AG08395 (cell line): ENCODE measurements at regions not wholly inside any gene's neighbourhood (a gene's known extent, or its start where the extent isn't known, plus 50 kb on each side); places are given as distances from the start of the nearest gene placed in this dataset.
"Not testable (repeated sequence)": the region's sequence is repeated elsewhere in the genome, so short reads cannot be mapped to it uniquely, and the experiment has no call there.

Source experiments
- DNase-seq: peaks from one replicate; pipeline ENCODE4 v3.0.0; 2012; ENCODE audit warnings: mixed read lengths, low spot score

- DNase-seq, result no peak
Observed at GRCh38 chr9:78383130-78383529, 86.2 kb downstream of the PSAT1 start.

- no peak for DNase-seq
Observed at GRCh38 chr9:78386348-78386747, 89.4 kb downstream of the PSAT1 start.

GRCh38 chr9:78386773-78387172 is 89.8 kb downstream of the PSAT1 start:
- DNase-seq, result no peak

- DNase-seq, result no peak
Observed at GRCh38 chr9:78393340-78393739, 96.4 kb downstream of the PSAT1 start.

DNA sequence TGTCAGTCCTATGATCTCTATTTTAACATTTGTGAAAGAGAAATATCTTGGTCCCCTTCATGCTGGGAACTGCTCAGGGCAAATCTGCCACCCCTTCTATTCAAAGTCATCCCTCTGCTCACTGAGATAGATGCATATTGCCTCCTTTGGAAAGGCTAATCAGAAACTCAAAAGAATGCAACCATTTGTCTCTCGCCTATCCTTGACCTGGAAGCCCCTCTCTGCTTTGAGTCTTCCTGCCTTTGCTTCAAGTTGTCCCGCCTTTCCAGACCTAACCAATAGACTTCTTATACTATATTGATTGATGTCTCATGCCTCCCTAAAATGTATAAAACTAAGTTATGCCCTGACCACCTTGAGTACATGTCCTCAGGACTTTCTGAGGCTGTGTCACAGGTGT is 97.0 kb downstream of the PSAT1 start:
- no peak for DNase-seq

GRCh38 chr9:78396087-78396486 is 99.2 kb downstream of the PSAT1 start:
- no peak for DNase-seq

GRCh38 chr9:78397045-78397444 is 100.1 kb downstream of the PSAT1 start:
- DNase-seq, result no peak

DNA sequence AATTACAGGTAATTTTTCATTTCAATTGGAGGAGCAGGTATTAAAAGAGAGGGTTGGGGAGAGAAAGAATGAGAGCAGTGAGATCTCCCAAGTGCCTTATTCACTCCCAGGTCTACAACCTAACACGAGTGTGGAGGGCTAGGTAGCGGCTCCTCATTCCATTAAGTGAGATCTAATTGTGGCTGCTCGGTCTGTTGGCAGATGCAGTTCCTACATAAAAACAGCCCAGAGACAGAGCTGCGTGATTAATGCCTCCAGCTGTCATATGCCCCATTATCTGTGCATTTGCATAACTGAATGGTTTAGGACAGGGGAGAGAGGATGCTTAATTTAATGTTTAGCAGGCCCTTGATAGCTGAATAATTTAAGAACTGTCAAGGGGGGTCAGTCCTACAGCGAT is 100.5 kb downstream of the PSAT1 start:
- no peak for DNase-seq

GRCh38 chr9:78399153-78399552 is 102.2 kb downstream of the PSAT1 start:
- no peak for DNase-seq

DNA sequence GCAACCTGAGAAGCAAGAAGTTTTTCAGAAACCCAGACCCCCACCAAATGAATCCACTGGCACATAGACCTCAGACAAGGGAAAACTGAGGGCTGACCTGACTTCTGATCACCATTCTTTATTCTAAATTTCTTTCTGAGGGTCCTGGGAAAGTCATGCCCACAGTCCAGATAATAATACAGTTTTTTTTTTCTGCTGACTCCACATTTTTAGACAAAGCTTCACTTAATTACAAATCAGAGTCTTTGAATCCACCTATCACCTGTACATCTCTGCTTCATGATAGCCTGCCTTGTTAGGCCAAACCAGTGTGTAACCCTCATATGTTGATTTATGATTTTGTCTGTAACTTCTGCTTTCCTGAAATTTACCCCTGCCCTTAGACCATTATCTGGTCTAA is 103.6 kb downstream of the PSAT1 start:
- DNase-seq, result no peak

GRCh38 chr9:78405461-78405860 is 108.5 kb downstream of the PSAT1 start:
- DNase-seq, result no peak

DNA sequence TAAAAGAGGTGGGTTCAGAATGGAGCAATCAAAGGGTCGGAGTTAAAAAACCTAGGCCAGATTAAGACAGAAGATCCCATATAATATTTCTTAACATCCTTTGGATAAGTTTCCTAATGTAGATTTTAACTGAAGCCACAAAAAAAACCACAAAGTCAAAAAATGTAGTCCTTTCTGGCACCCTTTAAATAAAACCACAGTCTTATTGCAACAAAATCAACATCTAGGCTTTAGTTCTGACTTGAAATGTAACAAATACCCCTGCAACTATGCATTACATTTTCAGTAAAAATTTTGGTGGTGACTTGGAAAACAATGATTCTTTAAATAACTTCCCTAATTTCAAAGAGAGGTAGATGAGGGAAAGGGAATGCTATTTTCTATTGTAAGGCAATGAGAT is 109.2 kb downstream of the PSAT1 start:
- DNase-seq, result no peak

- no peak for DNase-seq
Observed at GRCh38 chr9:78406933-78407332, 110.0 kb downstream of the PSAT1 start.

GRCh38 chr9:78407636-78408312 is 110.8 kb downstream of the PSAT1 start:
- DNase-seq, result no peak

DNA sequence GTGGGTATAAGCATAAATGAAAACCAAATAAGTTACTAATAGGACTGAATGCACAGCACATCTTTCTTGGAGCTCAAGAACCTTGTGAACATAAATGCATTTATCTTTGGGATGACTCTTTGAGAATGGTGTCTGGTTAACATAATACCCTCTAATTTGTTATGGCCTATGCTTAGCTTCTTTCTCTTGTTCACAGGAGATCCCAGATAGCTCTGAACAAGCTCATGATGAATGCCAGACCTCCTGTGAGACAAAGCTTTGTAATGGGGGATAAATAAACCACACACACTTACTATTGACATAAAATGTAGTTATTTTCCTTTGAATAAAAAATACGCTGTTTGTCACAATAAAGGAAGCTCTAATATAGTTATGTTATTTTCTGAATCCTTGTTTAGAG is 111.5 kb downstream of the PSAT1 start:
- no peak for DNase-seq

GRCh38 chr9:78409928-78410510 is 113.1 kb downstream of the PSAT1 start:
- not testable (repeated sequence) for DNase-seq

- DNase-seq, result no peak
Observed at GRCh38 chr9:78422309-78422708, 125.4 kb downstream of the PSAT1 start.

DNA sequence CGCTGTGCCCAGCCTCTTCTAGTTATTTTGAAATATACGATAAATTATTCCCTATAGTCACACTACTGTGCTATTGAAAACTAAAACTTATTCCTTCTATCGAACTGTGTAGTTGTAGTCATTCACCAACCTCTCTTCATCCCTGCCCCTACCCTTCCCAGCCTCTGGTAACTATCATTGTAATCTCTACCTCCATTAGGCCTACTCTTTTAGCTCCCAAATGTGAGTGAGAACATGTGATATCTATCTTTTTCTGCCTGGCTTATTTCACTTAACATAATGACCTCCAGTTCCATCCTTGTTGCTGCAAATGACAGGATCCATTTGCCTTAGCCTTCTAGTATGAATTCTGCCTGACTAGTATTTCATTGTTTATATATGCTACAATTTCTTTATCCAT is 127.4 kb downstream of the PSAT1 start:
- no peak for DNase-seq

GRCh38 chr9:78428640-78429039 is 131.7 kb downstream of the PSAT1 start:
- no peak for DNase-seq

DNA sequence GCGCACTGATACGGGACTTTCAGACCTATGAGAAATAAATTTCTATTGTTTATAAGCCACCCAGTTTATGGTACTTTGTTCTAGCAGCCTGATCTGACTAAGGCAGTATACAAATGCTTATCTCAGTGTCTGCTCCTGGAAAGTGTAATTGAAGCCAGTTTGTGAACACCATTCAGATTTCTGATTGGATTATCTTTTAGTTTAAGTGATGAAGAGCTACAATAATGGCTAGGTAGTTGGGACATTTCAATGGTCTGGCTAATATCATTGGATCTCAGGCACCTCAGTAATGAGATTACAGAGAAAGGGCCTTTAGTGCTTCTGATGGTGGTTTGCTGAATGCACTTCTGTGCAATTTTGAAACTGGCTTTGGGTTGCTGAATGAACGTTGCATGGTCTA is 133.5 kb downstream of the PSAT1 start:
- DNase-seq, result no peak

GRCh38 chr9:78431039-78431438 is 134.1 kb downstream of the PSAT1 start:
- not testable (repeated sequence) for DNase-seq

DNA sequence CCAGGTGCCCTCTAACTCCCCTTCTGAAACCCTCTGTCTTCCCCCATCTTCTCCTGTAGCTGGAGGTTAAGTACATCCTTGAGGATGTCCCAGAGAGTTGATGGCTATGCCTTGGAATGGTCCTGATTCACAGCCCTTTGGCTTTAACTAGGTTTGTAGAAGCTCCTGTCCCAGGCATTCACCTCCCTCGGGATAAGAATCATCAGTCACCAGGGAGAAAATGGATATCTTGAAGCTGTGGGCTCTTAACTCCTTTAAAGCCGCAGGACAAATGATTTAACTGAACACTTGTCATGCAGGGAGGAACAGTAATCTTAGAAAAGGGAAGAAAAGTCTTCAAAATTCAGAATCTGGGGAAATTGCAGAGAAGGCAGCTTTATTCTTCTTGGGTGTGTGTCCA is 139.9 kb downstream of the PSAT1 start:
- DNase-seq, result no peak

DNA sequence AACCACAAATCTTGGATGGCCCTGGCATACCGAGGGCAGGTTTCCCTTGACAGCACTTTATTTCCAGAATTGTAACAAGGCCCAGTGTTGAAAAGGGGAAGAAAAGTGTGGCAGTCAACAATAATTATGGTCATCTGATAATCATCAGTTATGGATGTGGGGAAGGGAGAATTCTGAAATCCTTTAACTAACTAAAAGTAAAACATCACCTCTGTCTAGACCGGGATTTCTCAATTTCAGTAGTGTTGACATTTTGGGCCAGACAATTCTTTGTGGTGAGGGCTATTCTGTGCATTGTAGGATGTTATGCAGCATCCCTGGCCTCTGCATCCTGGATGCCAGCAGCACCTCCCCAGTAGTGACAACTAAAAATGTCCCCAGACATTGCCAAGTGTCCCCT is 140.4 kb downstream of the PSAT1 start:
- DNase-seq, result no peak

GRCh38 chr9:78437806-78438205 is 140.9 kb downstream of the PSAT1 start:
- no peak for DNase-seq
